Subcutaneous abdominal adipose tissue (tissue), 5 donors: ENCODE measurements at regions not wholly inside any gene's neighbourhood (a gene's known extent, or its start where the extent isn't known, plus 50 kb on each side); places are given as distances from the start of the nearest gene placed in this dataset.
"Not testable (repeated sequence)": the region's sequence is repeated elsewhere in the genome, so short reads cannot be mapped to it uniquely, and the experiment has no call there.

Source experiments
- H3K27ac ChIP-seq: one replicate; pipeline ENCODE4 v1.7.0; 2013; ENCODE audit warnings: low read depth, mild to moderate bottlenecking, inconsistent platforms, low read length, moderate library complexity
- H3K27me3 ChIP-seq, 5 donors: one replicate each; pipeline ENCODE4 v1.7.0; 2013; ENCODE audit warnings: low read length in 5 of 5, inconsistent platforms in 1 of 5; ENCODE audit not compliant: control insufficient read depth in 5 of 5, insufficient read depth in 4 of 5
- H3K36me3 ChIP-seq, 5 donors: one replicate each; pipeline ENCODE4 v1.7.0; 2013; ENCODE audit warnings: low read length in 5 of 5; ENCODE audit not compliant: control insufficient read depth in 5 of 5, insufficient read depth in 5 of 5
- H3K4me1 ChIP-seq, 5 donors: one replicate each; pipeline ENCODE4 v1.7.0; 2013; ENCODE audit warnings: low read length in 5 of 5, mild to moderate bottlenecking in 3 of 5, moderate library complexity in 1 of 5; ENCODE audit not compliant: control insufficient read depth in 5 of 5, insufficient read depth in 5 of 5
- H3K4me3 ChIP-seq, 5 donors: one replicate each; pipeline ENCODE4 v1.7.0; 2013; ENCODE audit warnings: low read length in 5 of 5, low read depth in 1 of 5
- H3K9ac ChIP-seq, 5 donors: one replicate each; pipeline ENCODE4 v1.7.0; 2013; ENCODE audit warnings: low read length in 5 of 5, mild to moderate bottlenecking in 4 of 5, moderate library complexity in 3 of 5
- H3K9me3 ChIP-seq, 5 donors: one replicate each; pipeline ENCODE4 v1.7.0; 2013; ENCODE audit warnings: low read length in 5 of 5; ENCODE audit not compliant: control insufficient read depth in 5 of 5
- donor health status: healthy.
- donor health status: healthy.
- donor health status: healthy.
- donor health status: healthy.
- donor health status: healthy.

DNA sequence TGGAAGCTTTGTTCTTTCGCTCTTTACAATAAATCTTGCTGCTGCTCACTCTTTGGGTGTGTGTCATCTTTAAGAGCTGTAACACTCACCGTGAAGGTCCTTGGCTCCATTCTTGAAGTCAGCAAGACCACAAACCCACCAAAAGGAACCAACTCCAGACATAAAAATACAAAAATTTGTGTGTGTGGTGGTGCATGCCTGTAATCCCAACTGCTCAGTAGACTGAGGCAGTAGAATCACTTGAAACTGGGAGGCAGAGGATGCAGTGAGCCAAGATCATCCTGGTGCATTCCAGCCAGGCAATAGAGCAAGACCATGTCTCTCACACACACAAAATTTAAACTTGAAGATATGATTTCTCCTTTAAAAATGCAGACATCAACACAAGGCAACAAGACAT lies 1431.7 kb upstream of the B3GALT2 start:
- H3K36me3 ChIP-seq = no peaks in the 10 kb centered on the region
- H3K4me3 ChIP-seq = no peak overlapping the region
- H3K27ac ChIP-seq = no peak overlapping the region
- no peak overlapping the region for H3K9ac ChIP-seq
- no peaks in the 10 kb centered on the region for H3K4me1 ChIP-seq
- no peaks in the 10 kb centered on the region for H3K27me3 ChIP-seq
- H3K9me3 ChIP-seq = peaks cover 0 to 18% (median 2%) of the 10 kb centered on the region in 5 donors

DNA sequence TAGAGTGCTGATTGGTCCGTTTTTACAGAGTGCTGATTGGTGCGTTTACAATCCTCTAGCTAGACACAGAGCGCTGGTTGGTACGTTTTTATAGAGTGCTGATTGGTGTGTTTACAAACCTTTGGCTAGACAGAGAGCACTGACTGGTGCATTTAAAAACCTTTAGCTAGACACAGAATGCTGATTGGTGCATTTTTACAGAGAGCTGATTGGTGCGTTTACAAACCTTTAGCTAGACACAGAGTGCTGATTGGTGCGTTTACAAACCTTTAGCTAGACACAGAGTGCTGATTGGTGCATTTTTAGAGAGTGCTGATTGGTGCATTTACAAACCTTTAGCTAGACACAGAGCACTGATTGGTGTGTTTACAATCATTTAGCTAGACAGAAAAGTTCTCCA lies 1430.9 kb upstream of the B3GALT2 start:
- H3K36me3 ChIP-seq, H3K27me3 ChIP-seq, H3K27ac ChIP-seq, H3K9ac ChIP-seq, H3K4me3 ChIP-seq, H3K4me1 ChIP-seq: not testable (repeated sequence)
- H3K9me3 ChIP-seq = peaks cover 0 to 18% (median 2%) of the 10 kb centered on the region in 5 donors

DNA sequence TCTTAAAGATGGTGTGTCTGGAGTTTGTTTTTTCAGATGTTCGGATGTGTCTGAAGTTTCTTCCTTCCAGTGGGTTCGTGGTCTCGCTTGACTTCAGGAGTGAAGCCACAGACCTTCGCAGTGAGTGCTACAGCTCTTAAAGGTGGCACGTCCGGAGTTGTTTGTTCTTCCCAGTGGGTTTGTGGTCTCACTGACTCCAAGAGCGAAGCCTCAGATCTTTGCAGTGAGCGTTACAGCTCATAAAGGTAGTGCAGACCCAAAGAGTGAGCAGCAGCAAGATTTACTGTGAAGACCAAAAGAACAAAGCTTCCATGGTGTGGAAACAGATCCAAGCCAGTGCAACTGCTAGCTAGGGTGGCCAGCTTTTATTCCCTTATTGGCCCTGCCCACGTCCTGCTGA lies 1430.4 kb upstream of the B3GALT2 start:
- no peak overlapping the region for H3K27ac ChIP-seq
- H3K4me3 ChIP-seq = no peak overlapping the region

DNA sequence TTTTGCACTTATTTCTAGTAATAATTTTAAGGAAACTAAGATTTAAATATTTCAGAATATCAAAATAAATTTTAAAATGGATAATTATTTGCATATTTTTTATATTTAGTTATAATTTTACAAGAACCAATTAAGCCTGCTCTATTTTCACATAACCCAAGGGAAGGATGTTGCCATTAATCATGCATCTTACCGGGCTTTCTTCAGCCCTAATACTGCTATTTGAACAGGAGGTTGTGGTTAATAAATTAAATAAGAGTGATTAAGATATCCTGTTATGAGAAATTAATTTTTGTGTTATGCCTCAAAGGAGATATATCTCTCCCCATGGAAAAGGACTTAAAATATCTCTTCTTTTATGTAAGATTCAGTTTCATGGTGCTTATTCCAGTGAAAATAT lies 1415.8 kb upstream of the B3GALT2 start:
- no peaks in the 10 kb centered on the region for H3K4me1 ChIP-seq
- no peak overlapping the region for H3K9ac ChIP-seq
- H3K27me3 ChIP-seq = no peaks in the 10 kb centered on the region
- H3K4me3 ChIP-seq = no peak overlapping the region
- no peaks in the 10 kb centered on the region for H3K36me3 ChIP-seq
- no peak overlapping the region for H3K27ac ChIP-seq
- H3K9me3 ChIP-seq = no peaks in the 10 kb centered on the region

More for the DNA sequence above, 1430.4 kb upstream of the B3GALT2 start:
- H3K9ac ChIP-seq = no peak overlapping the region
- H3K36me3 ChIP-seq = no peaks in the 10 kb centered on the region
- H3K9me3 ChIP-seq = peaks cover 0 to 18% (median 2%) of the 10 kb centered on the region in 5 donors
- no peaks in the 10 kb centered on the region for H3K4me1 ChIP-seq
- H3K27me3 ChIP-seq = no peaks in the 10 kb centered on the region

DNA sequence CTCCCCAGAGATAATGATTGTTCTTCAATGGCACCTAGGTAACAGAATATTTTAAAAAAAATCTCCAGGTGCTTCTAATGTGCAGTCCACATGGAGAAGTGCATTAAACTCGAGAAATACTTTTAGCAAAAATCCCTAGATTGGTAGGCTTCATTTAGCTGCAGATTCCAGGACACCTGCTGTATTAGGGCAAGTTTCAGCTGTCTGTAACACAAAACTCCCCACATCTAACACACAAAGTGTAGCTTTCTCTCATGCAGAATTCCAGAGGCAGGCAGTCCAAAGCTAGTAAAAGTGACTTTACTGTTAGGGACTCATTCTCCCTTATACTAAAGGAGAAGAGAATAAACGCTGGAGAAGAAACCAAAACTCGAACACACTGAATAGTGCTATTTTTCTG lies 1414.3 kb upstream of the B3GALT2 start:
- Histone ChIP-seq H3K36me3 (no peaks in the 10 kb centered on the region), H3K27me3 (no peaks in the 10 kb centered on the region), H3K4me1 (no peaks in the 10 kb centered on the region), H3K9me3 (no peaks in the 10 kb centered on the region), H3K9ac (no peak overlapping the region), H3K4me3 (no peak overlapping the region), H3K27ac (no peak overlapping the region)

DNA sequence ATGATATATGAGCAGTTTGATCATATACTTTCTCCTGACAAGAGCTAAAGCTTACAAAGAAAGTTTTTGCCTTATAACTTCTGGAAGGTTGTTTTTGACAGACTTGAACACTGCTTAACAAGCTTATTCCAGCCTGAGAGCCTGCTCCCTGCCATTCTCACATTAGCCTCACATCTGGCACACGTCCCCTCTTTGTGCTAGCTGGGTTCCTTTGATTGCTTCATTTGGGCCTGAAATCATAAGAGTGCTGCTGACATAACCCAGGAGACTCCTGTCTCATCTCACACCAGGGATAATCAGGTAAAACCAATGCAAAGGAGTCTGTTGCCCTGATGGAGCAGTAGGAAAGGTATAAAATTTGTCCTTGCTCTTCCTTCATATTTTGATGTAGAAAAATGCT lies 1411.7 kb upstream of the B3GALT2 start:
- H3K27me3 ChIP-seq = no peaks in the 10 kb centered on the region
- H3K9ac ChIP-seq = no peak overlapping the region
- no peaks in the 10 kb centered on the region for H3K9me3 ChIP-seq
- H3K36me3 ChIP-seq = no peaks in the 10 kb centered on the region
- no peak overlapping the region for H3K27ac ChIP-seq
- H3K4me1 ChIP-seq = no peaks in the 10 kb centered on the region
- no peak overlapping the region for H3K4me3 ChIP-seq

DNA sequence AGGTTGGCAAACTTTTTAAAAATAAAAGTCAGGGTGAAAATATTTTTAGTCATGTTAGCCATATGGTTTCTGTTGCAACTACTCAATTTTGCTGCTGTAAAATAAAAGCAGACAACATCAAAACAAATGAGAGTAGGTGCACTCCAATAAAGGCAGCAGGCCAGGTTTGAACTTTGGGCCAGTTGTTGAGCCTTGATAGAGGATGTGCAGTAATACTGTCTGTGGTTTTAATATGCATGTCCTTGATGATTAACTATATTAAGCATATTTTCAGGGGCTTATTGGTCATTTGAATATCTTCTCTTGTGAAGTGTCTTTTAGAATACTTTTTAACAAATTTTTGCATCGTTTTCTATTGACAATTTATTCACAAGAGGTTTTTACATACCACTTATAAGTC lies 1399.9 kb upstream of the B3GALT2 start:
- Histone ChIP-seq H3K4me3 (no peak overlapping the region), H3K27me3 (no peaks in the 10 kb centered on the region), H3K4me1 (no peaks in the 10 kb centered on the region), H3K9ac (no peak overlapping the region), H3K36me3 (no peaks in the 10 kb centered on the region), H3K9me3 (peaks cover 0 to 4% (median 0%) of the 10 kb centered on the region in 5 donors), H3K27ac (no peak overlapping the region)

DNA sequence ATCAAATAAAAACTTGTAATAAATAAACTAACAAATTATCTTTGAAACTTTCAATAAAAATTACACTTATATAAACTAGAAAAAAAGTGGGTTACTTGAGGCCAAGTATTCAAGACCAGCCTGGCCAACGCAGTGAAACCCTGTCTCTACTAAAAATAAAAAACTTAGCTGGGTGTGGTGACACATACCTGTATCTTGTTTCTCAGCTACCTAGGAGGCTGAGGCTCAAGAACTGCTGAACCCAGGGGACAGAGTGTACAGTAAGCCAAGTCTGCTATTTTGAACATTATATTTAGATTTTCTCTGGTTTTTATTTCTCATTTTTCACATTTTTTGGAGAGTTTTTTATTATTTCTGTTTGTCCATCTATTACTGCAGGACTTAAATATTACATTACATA lies 1397.6 kb upstream of the B3GALT2 start:
- H3K4me1 ChIP-seq = no peaks in the 10 kb centered on the region
- no peak overlapping the region for H3K4me3 ChIP-seq
- H3K36me3 ChIP-seq = no peaks in the 10 kb centered on the region
- H3K9me3 ChIP-seq = peaks cover 0 to 1% (median 0%) of the 10 kb centered on the region in 5 donors
- H3K27me3 ChIP-seq = no peaks in the 10 kb centered on the region
- H3K27ac ChIP-seq = no peak overlapping the region
- no peak overlapping the region for H3K9ac ChIP-seq

DNA sequence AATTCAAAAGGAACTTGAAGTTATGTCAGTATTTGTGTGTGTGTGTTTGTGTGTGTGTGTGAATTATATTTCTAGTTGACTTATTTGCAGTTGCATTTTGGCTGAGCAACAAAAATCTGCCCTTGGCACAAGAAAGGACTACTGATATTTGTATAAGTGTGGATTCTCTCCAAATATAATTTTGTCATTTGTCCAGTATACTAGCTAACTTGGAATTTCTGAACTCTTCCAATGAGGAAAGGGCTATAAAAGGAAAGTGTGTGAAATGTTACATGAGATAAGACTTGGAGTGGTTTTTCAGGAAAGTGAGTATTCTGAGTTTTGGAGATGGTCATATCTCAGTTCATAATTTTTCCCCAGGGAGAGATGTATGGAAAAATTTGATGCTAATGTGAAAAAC lies 1384.1 kb upstream of the B3GALT2 start:
- no peaks in the 10 kb centered on the region for H3K27me3 ChIP-seq
- no peaks in the 10 kb centered on the region for H3K9me3 ChIP-seq
- H3K27ac ChIP-seq = no peak overlapping the region
- no peak overlapping the region for H3K4me3 ChIP-seq
- no peak overlapping the region for H3K9ac ChIP-seq
- peaks cover 0 to 8% (median 0%) of the 10 kb centered on the region in 5 donors for H3K4me1 ChIP-seq
- no peaks in the 10 kb centered on the region for H3K36me3 ChIP-seq

DNA sequence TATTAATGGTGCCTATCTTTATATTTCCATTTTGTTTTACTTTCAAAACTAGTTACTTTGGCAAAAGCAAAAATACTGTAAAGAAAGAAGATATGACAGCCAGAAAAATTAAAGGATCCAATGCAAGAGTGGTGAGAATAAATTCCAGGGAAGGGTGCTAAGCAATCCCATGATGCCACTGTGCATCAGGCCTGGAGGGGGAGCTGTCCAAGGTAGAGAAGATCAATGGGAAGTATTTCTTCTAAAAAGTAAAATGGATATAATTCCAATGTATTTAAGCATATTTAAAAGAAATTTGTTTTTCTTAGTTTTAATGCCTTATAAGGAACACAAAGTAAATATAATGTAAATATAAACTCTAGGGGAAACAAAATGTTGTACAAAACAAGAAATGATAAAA lies 1382.2 kb upstream of the B3GALT2 start:
- H3K27ac ChIP-seq = no peak overlapping the region
- H3K9ac ChIP-seq = no peak overlapping the region
- H3K36me3 ChIP-seq = no peaks in the 10 kb centered on the region
- H3K27me3 ChIP-seq = no peaks in the 10 kb centered on the region
- H3K4me1 ChIP-seq = peaks cover 0 to 8% (median 0%) of the 10 kb centered on the region in 5 donors
- no peaks in the 10 kb centered on the region for H3K9me3 ChIP-seq
- H3K4me3 ChIP-seq = no peak overlapping the region

DNA sequence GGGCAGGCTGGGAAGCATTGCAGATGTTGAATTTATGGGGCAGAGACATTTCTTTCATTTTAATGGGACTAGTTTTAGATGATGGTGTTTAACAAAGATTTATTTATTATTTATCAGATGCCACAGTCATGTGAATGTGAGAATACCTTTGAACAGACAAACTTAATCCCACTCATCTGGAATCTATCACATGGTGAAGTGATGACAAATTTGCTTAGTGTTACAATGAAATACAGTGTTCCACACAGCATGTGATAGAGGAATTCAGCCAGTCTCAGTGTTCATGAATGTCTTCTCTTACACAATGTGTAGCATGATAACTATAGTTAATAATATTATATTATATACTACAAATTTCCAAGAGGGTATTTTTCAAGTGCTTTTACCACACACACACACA lies 1361.7 kb upstream of the B3GALT2 start:
- no peaks in the 10 kb centered on the region for H3K4me1 ChIP-seq
- H3K9me3 ChIP-seq = peaks cover 0 to 2% (median 0%) of the 10 kb centered on the region in 5 donors
- no peaks in the 10 kb centered on the region for H3K36me3 ChIP-seq
- no peak overlapping the region for H3K9ac ChIP-seq
- no peak overlapping the region for H3K27ac ChIP-seq
- no peaks in the 10 kb centered on the region for H3K27me3 ChIP-seq
- no peak overlapping the region for H3K4me3 ChIP-seq
